Mammary epithelial cell (primary cell): ENCODE measurements at regions not wholly inside any gene's neighbourhood (a gene's known extent, or its start where the extent isn't known, plus 50 kb on each side); places are given as distances from the start of the nearest gene placed in this dataset.

Experiments
- EZH2 ChIP-seq: IDR thresholded peaks from 2 replicates; pipeline ENCODE4 v1.6.1; 2012; ENCODE audit warnings: low read length, inconsistent platforms, borderline replicate concordance
- TF ChIP-seq, protein P1 (sequence below), 2 donors: IDR thresholded peaks in 1 of 2; conservative IDR thresholded peaks in 1 of 2; 2 replicates each; pipeline ENCODE4 v1.5.1; 2011 to 2012; ENCODE audit warnings: inconsistent platforms in 2 of 2, low read length in 2 of 2, mild to moderate bottlenecking in 2 of 2, control low read depth in 1 of 2, low read depth in 1 of 2; ENCODE audit not compliant: insufficient read depth in 1 of 2; ENCODE audit errors: extremely low read depth in 1 of 2

DNA sequence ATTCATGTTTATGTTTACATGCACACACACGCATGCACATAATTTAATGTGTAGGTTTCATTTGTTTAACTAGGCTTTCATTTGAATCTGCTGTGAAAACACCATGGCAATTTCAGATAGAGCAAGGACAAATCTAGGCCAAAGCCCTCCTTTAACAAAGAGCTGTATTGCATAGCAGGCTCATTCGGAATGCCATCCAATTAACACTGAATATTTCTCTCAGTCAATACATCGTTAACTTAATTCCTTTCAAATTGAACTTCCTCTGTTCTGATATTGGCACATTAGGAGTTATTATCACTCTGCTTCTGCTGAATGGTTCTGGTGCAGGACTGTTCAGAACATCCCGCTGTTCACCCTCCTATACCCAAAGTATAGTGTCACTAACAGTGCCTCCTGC, 435.1 kb upstream of the CDH20 start:
- TF ChIP-seq, protein P1, sequence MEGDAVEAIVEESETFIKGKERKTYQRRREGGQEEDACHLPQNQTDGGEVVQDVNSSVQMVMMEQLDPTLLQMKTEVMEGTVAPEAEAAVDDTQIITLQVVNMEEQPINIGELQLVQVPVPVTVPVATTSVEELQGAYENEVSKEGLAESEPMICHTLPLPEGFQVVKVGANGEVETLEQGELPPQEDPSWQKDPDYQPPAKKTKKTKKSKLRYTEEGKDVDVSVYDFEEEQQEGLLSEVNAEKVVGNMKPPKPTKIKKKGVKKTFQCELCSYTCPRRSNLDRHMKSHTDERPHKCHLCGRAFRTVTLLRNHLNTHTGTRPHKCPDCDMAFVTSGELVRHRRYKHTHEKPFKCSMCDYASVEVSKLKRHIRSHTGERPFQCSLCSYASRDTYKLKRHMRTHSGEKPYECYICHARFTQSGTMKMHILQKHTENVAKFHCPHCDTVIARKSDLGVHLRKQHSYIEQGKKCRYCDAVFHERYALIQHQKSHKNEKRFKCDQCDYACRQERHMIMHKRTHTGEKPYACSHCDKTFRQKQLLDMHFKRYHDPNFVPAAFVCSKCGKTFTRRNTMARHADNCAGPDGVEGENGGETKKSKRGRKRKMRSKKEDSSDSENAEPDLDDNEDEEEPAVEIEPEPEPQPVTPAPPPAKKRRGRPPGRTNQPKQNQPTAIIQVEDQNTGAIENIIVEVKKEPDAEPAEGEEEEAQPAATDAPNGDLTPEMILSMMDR (conservative IDR thresholded peaks at IDR 0.05 in 1 of 2, IDR thresholded peaks at IDR 0.05 in 1 of 2; ENCODE audit: extremely low read depth in 1 of 2, insufficient read depth in 1 of 2, low read depth in 1 of 2, low read length in 2 of 2): no peak
- TF ChIP-seq EZH2: no peak
